ENCODE measurements at regions not wholly inside any gene's neighbourhood (a gene's known extent, or its start where the extent isn't known, plus 50 kb on each side); places are given as distances from the start of the nearest gene placed in this dataset.

DNA sequence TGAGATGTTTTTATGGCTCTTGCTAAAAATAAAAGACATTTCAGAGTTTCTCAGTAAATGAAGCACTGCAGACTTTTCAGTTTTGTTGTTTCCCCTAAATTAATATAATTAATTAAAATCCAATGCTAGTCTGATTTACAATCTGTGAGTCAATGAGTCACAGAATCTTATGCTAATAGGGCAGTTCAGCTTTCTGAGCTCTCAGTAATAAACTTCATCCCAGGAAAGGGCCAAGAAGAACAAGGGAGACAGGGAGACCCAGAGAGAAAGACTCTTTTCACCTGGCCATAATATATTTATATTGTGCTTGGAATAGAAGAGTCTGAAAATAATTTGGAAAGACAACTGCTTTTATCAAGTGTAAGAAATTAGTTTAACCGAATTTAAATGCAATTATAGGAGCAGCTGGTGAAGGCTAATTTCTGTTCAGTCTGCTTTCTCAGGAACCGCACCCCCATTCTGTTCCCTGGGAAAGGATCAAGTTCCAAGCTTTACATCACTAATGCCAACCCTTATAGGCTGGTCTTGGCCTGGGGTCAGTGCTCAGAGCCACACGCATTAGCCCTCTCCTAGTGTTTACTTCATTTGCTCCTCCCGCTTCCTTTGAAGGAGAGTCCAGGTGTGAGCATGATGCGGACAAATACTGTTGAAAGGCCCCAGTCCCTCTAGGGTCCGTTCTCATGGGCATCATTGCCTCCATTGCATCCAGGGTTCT lies 145.6 kb downstream of the ZBTB18 start:
- no peak for ATAC-seq
- TF ChIP-seq, protein P1, sequence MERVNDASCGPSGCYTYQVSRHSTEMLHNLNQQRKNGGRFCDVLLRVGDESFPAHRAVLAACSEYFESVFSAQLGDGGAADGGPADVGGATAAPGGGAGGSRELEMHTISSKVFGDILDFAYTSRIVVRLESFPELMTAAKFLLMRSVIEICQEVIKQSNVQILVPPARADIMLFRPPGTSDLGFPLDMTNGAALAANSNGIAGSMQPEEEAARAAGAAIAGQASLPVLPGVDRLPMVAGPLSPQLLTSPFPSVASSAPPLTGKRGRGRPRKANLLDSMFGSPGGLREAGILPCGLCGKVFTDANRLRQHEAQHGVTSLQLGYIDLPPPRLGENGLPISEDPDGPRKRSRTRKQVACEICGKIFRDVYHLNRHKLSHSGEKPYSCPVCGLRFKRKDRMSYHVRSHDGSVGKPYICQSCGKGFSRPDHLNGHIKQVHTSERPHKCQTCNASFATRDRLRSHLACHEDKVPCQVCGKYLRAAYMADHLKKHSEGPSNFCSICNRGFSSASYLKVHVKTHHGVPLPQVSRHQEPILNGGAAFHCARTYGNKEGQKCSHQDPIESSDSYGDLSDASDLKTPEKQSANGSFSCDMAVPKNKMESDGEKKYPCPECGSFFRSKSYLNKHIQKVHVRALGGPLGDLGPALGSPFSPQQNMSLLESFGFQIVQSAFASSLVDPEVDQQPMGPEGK (CRISPR knock-in tag; IDR thresholded peaks at IDR 0.05; ENCODE audit: borderline replicate concordance): no peak
- TF ChIP-seq ZC3H10 (CRISPR knock-in tag; IDR thresholded peaks at IDR 0.05) (peak; percentile 35; the same call in 1 of the 2 replicates), ISL1 (CRISPR knock-in tag; IDR thresholded peaks at IDR 0.05) (no peak), ZNF8 (CRISPR knock-in tag; IDR thresholded peaks at IDR 0.05) (no peak), GLIS3 (CRISPR knock-in tag; IDR thresholded peaks at IDR 0.05) (no peak), ZNF565 (CRISPR knock-in tag; conservative IDR thresholded peaks at IDR 0.05; ENCODE audit: low read depth) (no peak)

DNA sequence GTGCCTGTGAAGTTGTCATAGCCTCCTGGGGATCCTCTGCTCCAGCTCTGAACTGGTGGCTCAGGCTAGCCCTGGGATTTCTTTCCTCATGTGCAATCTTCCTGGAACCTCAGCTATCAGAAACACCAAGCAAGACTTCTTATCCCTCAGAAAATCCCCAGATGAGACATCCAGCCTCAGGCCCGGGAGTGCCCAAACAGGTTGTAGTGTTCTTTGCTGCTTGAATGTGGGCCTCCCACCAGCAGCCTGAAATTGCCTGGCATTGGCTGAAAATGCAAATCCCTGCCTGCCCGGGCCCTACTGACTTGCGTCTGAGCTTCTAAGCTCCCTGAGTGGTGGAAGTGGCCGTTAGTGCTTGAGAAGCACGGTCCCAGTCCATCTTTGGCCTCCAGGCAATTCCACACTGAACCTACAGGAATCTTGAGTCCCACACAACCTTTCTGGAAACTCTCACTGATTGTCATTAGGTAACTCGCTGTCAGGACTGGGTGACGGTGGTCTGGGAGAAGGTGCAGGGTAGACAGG lies 146.8 kb downstream of the ZBTB18 start:
- TF ChIP-seq ZC3H10 (CRISPR knock-in tag; IDR thresholded peaks at IDR 0.05) (no peak), ZNF70 (CRISPR knock-in tag; IDR thresholded peaks at IDR 0.05) (no peak), CSDC2 (CRISPR knock-in tag; IDR thresholded peaks at IDR 0.05) (no peak), ZFP30 (CRISPR knock-in tag; IDR thresholded peaks at IDR 0.05) (no peak), ZFP3 (CRISPR knock-in tag; IDR thresholded peaks at IDR 0.05) (no peak), OSR1 (CRISPR knock-in tag; IDR thresholded peaks at IDR 0.05) (no peak), ZNF565 (CRISPR knock-in tag; conservative IDR thresholded peaks at IDR 0.05; ENCODE audit: low read depth) (no peak), RARB (CRISPR knock-in tag; IDR thresholded peaks at IDR 0.05) (no peak), BACH2 (CRISPR knock-in tag; IDR thresholded peaks at IDR 0.05; ENCODE audit: borderline replicate concordance) (no peak), ZNF8 (CRISPR knock-in tag; IDR thresholded peaks at IDR 0.05) (no peak), GLIS3 (CRISPR knock-in tag; IDR thresholded peaks at IDR 0.05) (no peak), SNAI2 (CRISPR knock-in tag; IDR thresholded peaks at IDR 0.05) (no peak), TCF4 (CRISPR knock-in tag; IDR thresholded peaks at IDR 0.05; ENCODE audit: borderline replicate concordance) (no peak), ESRRG (CRISPR knock-in tag; IDR thresholded peaks at IDR 0.05) (no peak), TOX (CRISPR knock-in tag; IDR thresholded peaks at IDR 0.05; ENCODE audit: borderline replicate concordance) (no peak)
- TF ChIP-seq, protein P2, sequence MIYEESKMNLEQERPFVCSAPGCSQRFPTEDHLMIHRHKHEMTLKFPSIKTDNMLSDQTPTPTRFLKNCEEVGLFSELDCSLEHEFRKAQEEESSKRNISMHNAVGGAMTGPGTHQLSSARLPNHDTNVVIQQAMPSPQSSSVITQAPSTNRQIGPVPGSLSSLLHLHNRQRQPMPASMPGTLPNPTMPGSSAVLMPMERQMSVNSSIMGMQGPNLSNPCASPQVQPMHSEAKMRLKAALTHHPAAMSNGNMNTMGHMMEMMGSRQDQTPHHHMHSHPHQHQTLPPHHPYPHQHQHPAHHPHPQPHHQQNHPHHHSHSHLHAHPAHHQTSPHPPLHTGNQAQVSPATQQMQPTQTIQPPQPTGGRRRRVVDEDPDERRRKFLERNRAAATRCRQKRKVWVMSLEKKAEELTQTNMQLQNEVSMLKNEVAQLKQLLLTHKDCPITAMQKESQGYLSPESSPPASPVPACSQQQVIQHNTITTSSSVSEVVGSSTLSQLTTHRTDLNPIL (CRISPR knock-in tag; IDR thresholded peaks at IDR 0.05; ENCODE audit: low read depth): no peak
- TF ChIP-seq, protein P3, sequence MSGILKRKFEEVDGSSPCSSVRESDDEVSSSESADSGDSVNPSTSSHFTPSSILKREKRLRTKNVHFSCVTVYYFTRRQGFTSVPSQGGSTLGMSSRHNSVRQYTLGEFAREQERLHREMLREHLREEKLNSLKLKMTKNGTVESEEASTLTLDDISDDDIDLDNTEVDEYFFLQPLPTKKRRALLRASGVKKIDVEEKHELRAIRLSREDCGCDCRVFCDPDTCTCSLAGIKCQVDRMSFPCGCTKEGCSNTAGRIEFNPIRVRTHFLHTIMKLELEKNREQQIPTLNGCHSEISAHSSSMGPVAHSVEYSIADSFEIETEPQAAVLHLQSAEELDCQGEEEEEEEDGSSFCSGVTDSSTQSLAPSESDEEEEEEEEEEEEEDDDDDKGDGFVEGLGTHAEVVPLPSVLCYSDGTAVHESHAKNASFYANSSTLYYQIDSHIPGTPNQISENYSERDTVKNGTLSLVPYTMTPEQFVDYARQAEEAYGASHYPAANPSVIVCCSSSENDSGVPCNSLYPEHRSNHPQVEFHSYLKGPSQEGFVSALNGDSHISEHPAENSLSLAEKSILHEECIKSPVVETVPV (CRISPR knock-in tag; IDR thresholded peaks at IDR 0.05): no peak
- TF ChIP-seq, protein P1 (CRISPR knock-in tag; IDR thresholded peaks at IDR 0.05; ENCODE audit: borderline replicate concordance): no peak
- TF ChIP-seq, protein P4, sequence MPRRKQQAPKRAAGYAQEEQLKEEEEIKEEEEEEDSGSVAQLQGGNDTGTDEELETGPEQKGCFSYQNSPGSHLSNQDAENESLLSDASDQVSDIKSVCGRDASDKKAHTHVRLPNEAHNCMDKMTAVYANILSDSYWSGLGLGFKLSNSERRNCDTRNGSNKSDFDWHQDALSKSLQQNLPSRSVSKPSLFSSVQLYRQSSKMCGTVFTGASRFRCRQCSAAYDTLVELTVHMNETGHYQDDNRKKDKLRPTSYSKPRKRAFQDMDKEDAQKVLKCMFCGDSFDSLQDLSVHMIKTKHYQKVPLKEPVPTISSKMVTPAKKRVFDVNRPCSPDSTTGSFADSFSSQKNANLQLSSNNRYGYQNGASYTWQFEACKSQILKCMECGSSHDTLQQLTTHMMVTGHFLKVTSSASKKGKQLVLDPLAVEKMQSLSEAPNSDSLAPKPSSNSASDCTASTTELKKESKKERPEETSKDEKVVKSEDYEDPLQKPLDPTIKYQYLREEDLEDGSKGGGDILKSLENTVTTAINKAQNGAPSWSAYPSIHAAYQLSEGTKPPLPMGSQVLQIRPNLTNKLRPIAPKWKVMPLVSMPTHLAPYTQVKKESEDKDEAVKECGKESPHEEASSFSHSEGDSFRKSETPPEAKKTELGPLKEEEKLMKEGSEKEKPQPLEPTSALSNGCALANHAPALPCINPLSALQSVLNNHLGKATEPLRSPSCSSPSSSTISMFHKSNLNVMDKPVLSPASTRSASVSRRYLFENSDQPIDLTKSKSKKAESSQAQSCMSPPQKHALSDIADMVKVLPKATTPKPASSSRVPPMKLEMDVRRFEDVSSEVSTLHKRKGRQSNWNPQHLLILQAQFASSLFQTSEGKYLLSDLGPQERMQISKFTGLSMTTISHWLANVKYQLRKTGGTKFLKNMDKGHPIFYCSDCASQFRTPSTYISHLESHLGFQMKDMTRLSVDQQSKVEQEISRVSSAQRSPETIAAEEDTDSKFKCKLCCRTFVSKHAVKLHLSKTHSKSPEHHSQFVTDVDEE (CRISPR knock-in tag; IDR thresholded peaks at IDR 0.05): no peak
- no peak for ATAC-seq

DNA sequence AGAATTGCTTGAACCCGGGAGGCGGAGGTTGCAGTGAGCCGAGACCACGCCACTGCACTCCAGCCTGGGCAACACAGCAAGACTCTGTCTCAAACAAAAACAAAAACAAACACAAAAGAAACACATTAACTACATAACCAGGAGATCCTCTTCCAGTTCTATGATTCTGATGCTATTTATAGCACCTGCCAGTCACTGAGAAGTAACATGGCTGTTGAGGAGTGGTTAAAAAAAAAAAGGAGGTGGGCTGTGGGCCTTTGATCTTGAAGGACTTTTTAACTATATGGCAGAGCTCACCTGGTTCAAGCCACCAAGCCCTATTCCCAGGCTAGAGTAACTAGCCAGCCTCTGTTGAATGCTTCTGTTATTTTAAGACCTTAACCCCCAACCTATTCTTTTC lies 148.8 kb downstream of the ZBTB18 start:
- no peak; the same call in 2 of the 3 replicates for ATAC-seq
- TF ChIP-seq ZNF565 (CRISPR knock-in tag; conservative IDR thresholded peaks at IDR 0.05; ENCODE audit: low read depth) (no peak), ZC3H10 (CRISPR knock-in tag; IDR thresholded peaks at IDR 0.05) (no peak), ARNTL (CRISPR knock-in tag; IDR thresholded peaks at IDR 0.05; ENCODE audit: borderline replicate concordance, low read depth) (no peak), SNAI2 (CRISPR knock-in tag; IDR thresholded peaks at IDR 0.05) (no peak), GLIS3 (CRISPR knock-in tag; IDR thresholded peaks at IDR 0.05) (no peak), RARB (CRISPR knock-in tag; IDR thresholded peaks at IDR 0.05) (no peak), TOX (CRISPR knock-in tag; IDR thresholded peaks at IDR 0.05; ENCODE audit: borderline replicate concordance) (no peak), ZNF70 (CRISPR knock-in tag; IDR thresholded peaks at IDR 0.05) (no peak), PPARA (CRISPR knock-in tag; IDR thresholded peaks at IDR 0.05; ENCODE audit: borderline replicate concordance) (no peak)
- TF ChIP-seq, protein P4 (CRISPR knock-in tag; IDR thresholded peaks at IDR 0.05): no peak
- TF ChIP-seq, protein P3 (CRISPR knock-in tag; IDR thresholded peaks at IDR 0.05): no peak

Data from SK-N-SH treated with all-trans-retinoic acid at 6 μM for 48 hours (cell line).